ENCODE measurements at regions not wholly inside any gene's neighbourhood (a gene's known extent, or its start where the extent isn't known, plus 50 kb on each side); places are given as distances from the start of the nearest gene placed in this dataset.

DNA sequence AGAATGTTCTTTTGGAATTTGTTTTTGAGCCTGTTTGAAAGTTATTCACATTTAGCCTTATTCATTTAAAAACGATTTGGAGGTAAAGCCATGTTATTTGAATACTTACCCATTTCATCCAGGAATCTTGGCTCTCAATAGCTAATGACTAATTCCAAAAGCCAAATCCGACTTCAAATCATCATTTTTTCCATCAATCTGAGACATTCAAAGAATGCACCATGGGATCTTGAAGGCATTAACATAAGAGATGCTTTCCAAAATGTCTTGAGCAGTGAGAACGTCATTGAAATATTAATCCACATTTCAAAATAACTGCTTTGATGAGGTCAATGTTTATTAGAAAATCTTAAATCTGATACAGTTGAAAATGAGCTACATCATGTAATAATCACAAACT, 617.0 kb upstream of the RORB start:
- TF ChIP-seq, protein P1, sequence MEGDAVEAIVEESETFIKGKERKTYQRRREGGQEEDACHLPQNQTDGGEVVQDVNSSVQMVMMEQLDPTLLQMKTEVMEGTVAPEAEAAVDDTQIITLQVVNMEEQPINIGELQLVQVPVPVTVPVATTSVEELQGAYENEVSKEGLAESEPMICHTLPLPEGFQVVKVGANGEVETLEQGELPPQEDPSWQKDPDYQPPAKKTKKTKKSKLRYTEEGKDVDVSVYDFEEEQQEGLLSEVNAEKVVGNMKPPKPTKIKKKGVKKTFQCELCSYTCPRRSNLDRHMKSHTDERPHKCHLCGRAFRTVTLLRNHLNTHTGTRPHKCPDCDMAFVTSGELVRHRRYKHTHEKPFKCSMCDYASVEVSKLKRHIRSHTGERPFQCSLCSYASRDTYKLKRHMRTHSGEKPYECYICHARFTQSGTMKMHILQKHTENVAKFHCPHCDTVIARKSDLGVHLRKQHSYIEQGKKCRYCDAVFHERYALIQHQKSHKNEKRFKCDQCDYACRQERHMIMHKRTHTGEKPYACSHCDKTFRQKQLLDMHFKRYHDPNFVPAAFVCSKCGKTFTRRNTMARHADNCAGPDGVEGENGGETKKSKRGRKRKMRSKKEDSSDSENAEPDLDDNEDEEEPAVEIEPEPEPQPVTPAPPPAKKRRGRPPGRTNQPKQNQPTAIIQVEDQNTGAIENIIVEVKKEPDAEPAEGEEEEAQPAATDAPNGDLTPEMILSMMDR (IDR thresholded peaks at IDR 0.05; ENCODE audit: insufficient read depth, low read length, poor library complexity, severe bottlenecking): no peak
- no peak for DNase-seq (ENCODE audit: low read depth)
- H3K4me3 ChIP-seq (ENCODE audit: low read depth, low read length): no peak overlapping the region
- H3K27me3 ChIP-seq (ENCODE audit: control insufficient read depth, insufficient read depth, low read length): no peaks in the 10 kb centered on the region
- H3K36me3 ChIP-seq (ENCODE audit: control insufficient read depth, insufficient read depth, low read length): no peaks in the 10 kb centered on the region

DNA sequence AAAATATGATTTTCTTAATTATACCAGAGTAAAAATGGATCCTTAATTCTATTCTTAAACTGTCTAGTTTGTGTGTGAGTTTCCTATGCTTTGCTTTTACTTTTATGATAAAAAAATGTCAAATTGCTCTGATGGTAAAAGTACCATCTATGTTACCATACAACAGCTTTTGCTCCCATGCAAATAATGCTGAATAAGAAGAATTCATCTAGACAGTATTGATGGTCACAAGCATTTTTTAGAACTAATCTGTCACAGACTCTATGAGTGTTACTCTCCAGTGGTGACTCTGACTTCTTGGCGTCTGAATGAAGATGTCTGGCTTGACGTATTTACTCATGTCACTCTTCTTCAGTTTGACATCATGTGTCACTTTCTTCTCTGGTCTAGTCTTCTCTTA, 608.1 kb upstream of the RORB start:
- no peak for DNase-seq (ENCODE audit: low read depth)
- H3K4me3 ChIP-seq (ENCODE audit: low read depth, low read length): no peak overlapping the region
- TF ChIP-seq, protein P1 (IDR thresholded peaks at IDR 0.05; ENCODE audit: insufficient read depth, low read length, poor library complexity, severe bottlenecking): no peak
- H3K27me3 ChIP-seq (ENCODE audit: control insufficient read depth, insufficient read depth, low read length): no peaks in the 10 kb centered on the region
- H3K36me3 ChIP-seq (ENCODE audit: control insufficient read depth, insufficient read depth, low read length): no peaks in the 10 kb centered on the region

DNA sequence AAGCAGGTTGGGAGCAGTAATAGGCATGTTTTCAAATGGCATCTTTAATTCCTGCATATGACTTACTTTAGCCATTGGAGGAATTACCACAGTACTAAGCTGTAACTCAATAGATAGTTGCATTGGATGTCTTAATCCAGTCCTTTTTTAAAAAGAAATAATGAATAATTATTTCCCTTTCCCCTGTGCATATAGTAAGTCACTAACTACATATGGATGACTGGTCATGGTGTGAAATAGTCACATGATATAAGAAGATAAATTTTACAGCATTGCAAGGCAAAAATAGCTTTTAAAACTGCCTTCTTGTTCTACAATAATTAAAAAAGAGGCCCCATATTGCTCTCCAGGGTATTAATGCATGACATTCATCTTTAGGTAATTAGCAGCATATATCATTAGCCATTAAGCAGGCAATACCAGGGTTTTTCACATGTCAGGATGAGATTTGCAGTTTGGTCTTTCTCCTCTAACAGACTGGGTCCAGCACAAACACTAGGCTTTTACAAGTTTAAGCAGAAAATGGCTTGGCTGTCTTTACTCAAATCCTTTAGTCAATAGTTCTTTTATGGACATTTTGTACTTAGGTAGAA, 606.4 kb upstream of the RORB start:
- Histone ChIP-seq H3K36me3 (ENCODE audit: control insufficient read depth, insufficient read depth, low read length) (no peaks in the 10 kb centered on the region), H3K4me3 (ENCODE audit: low read depth, low read length) (no peak overlapping the region), H3K27me3 (ENCODE audit: control insufficient read depth, insufficient read depth, low read length) (no peaks in the 10 kb centered on the region)
- DNase-seq (ENCODE audit: low read depth): no peak
- TF ChIP-seq, protein P1 (IDR thresholded peaks at IDR 0.05; ENCODE audit: insufficient read depth, low read length, poor library complexity, severe bottlenecking): no peak

DNA sequence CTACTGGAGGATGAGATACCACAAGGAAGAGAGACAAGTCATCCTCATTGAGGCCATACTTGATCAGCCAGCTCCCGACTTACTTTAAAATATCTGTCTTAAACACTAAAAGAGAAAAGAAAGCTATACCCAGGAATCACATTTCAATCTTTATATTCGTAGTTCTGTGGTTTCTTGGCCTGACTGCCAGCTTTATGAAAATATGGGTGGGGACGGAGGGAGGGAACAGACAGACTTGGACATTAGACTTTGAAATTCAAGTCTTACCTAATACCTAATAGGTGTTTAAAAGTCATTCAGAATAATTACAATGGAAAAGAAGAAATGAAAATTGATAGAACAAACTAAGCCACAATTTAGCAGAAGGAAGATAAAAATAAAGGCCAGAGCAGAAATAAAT, 604.8 kb upstream of the RORB start:
- DNase-seq (ENCODE audit: low read depth): no peak
- Histone ChIP-seq H3K27me3 (ENCODE audit: control insufficient read depth, insufficient read depth, low read length) (no peaks in the 10 kb centered on the region), H3K36me3 (ENCODE audit: control insufficient read depth, insufficient read depth, low read length) (no peaks in the 10 kb centered on the region), H3K4me3 (ENCODE audit: low read depth, low read length) (no peak overlapping the region)
- TF ChIP-seq, protein P1 (IDR thresholded peaks at IDR 0.05; ENCODE audit: insufficient read depth, low read length, poor library complexity, severe bottlenecking): no peak

DNA sequence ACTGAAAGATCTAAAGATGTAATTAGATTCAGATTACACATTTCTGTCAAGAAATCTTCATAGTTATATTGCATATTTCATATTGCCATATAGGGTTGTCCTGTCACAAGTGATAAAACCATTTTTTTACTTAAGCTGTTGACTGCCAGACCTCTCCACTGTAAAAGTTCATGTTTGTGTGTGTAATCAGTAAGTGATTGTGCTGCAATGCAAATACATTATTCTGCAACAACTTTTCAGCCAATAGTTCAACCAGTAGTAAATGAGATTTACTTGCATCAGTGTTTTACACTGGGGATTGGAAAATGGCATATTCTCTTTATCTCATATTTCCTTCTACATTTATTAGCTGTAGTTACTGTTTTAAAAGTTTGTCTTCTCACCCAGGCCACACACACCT, 603.9 kb upstream of the RORB start:
- TF ChIP-seq, protein P1 (IDR thresholded peaks at IDR 0.05; ENCODE audit: insufficient read depth, low read length, poor library complexity, severe bottlenecking): no peak
- no peak for DNase-seq (ENCODE audit: low read depth)
- Histone ChIP-seq H3K27me3 (ENCODE audit: control insufficient read depth, insufficient read depth, low read length) (no peaks in the 10 kb centered on the region), H3K36me3 (ENCODE audit: control insufficient read depth, insufficient read depth, low read length) (no peaks in the 10 kb centered on the region), H3K4me3 (ENCODE audit: low read depth, low read length) (no peak overlapping the region)

DNA sequence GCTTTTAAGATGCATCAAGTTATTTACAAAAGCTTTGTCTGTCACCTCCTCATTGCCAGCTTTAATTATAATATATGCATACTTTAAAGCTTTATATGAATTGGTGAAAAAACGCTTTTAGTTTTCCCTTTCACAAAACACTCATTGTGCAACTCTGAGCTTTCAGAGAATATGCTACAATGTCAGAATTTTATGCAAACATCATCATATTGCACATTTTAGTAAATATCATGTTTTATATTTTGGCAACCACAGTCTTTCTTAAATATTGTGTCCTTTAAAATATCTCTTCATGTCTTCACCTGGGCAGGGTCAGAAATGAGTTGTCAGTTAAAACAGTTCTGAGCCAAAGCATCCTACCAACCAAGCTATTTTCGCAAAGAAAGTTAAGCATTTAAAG, 601.1 kb upstream of the RORB start:
- DNase-seq (ENCODE audit: low read depth): no peak
- Histone ChIP-seq H3K36me3 (ENCODE audit: control insufficient read depth, insufficient read depth, low read length) (no peaks in the 10 kb centered on the region), H3K4me3 (ENCODE audit: low read depth, low read length) (no peak overlapping the region), H3K27me3 (ENCODE audit: control insufficient read depth, insufficient read depth, low read length) (no peaks in the 10 kb centered on the region)
- TF ChIP-seq, protein P1 (IDR thresholded peaks at IDR 0.05; ENCODE audit: insufficient read depth, low read length, poor library complexity, severe bottlenecking): no peak

Data from kidney epithelial cell (primary cell).